ENCODE measurements at regions not wholly inside any gene's neighbourhood (a gene's known extent, or its start where the extent isn't known, plus 50 kb on each side); places are given as distances from the start of the nearest gene placed in this dataset.

GRCh38 chr12:74227846-74228545, 309.6 kb upstream of the ATXN7L3B start:
- TF ChIP-seq CTCF (IDR thresholded peaks at IDR 0.05; ENCODE audit: low read depth, low read length, poor library complexity, severe bottlenecking), result no peak
- TF ChIP-seq EZH2phosphoT487 (IDR thresholded peaks at IDR 0.05; ENCODE audit: borderline replicate concordance, low read length), result no peak

All from DOHH2 (cell line).